Stomach (tissue), 4 donors: ENCODE measurements at regions not wholly inside any gene's neighbourhood (a gene's known extent, or its start where the extent isn't known, plus 50 kb on each side); places are given as distances from the start of the nearest gene placed in this dataset.

Source experiments
- EP300 ChIP-seq: sonication (generic); formaldehyde crosslinking; IDR thresholded peaks from one replicate; pipeline ENCODE4 v1.6.1; 2017; ENCODE audit warnings: antibody characterized with exemption
- POLR2AphosphoS5 ChIP-seq, 3 donors: sonication (generic); formaldehyde crosslinking; IDR thresholded peaks; one replicate each; pipeline ENCODE4 v1.6.1; 2016; ENCODE audit warnings: antibody characterized with exemption in 3 of 3
- TF ChIP-seq, protein P1 (sequence below), 7 experiments: fragments of 450-650 bp in 4 of 7; fragments of 200-600 bp in 3 of 7; sonication (generic) in 3 of 7; IDR thresholded peaks; one replicate each; pipeline ENCODE4 v1.5.1; 2016 to 2019; ENCODE audit warnings: antibody characterized with exemption in 7 of 7, control low read depth in 2 of 7, mild to moderate bottlenecking in 1 of 7

DNA sequence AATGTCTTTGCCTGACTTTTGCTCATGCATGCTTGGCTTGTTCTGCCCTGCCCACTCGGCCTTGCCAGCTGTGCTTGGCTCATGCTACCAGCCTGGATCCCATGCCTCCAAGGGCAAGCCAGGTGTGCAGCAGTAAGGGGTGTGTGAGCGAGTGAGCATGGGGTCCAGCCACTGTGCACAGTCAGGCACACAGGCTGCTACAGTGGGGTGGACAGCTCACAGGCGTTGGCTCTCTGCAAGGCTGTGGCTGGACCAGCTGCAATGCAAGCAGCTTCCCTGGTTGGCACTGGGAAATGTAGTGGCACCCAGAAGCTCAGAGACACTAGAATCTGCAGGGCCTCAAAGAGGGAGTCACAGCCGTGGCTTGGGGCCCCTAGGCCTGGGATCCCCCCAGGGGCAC, 529.7 kb downstream of the DSC3 start:
- TF ChIP-seq, protein P1, sequence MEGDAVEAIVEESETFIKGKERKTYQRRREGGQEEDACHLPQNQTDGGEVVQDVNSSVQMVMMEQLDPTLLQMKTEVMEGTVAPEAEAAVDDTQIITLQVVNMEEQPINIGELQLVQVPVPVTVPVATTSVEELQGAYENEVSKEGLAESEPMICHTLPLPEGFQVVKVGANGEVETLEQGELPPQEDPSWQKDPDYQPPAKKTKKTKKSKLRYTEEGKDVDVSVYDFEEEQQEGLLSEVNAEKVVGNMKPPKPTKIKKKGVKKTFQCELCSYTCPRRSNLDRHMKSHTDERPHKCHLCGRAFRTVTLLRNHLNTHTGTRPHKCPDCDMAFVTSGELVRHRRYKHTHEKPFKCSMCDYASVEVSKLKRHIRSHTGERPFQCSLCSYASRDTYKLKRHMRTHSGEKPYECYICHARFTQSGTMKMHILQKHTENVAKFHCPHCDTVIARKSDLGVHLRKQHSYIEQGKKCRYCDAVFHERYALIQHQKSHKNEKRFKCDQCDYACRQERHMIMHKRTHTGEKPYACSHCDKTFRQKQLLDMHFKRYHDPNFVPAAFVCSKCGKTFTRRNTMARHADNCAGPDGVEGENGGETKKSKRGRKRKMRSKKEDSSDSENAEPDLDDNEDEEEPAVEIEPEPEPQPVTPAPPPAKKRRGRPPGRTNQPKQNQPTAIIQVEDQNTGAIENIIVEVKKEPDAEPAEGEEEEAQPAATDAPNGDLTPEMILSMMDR (IDR thresholded peaks at IDR 0.05), result no peak
- TF ChIP-seq POLR2AphosphoS5 (IDR thresholded peaks at IDR 0.05) (no peak), EP300 (no peak)
